ENCODE measurements at regions not wholly inside any gene's neighbourhood (a gene's known extent, or its start where the extent isn't known, plus 50 kb on each side); places are given as distances from the start of the nearest gene placed in this dataset.
"Not testable (repeated sequence)": the region's sequence is repeated elsewhere in the genome, so short reads cannot be mapped to it uniquely, and the experiment has no call there.

DNA sequence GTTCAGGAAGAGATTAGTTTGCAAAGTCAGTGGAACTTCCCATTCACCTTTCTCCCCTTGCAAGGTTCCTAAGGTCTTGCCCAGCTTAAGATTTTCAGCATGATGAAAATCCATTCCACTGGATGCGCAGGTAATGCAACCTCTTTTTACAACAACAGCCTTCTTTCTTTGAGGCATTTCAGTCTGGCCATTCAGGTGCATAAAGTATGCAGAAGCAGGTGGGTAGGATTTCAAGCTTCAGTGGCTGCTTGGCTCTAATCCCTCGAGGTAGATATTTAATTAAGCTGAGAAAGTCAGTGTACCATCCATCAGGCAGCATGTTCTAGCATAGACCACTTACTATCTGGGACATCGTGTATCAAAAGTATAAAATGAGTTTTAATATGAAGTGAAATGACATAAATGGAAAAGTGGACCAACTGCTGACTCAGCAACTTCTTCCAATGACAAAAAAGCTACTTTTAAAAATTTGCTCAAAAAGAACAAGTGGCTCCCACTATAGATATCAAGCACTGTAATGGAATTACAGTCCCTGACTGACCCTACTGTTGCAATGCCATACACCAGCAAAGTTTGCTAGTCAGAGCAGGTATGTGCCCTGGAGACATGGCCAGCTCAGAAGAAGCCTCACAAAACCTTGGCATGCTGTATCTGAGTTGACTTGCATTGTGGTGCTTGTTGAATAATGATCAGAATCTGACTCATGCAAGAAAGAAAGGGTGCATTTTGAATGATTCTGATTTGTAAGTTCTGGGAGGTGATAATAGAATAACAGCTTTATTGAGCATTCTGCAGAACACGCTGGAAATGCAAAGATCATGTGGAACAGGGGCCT lies 459.9 kb upstream of the MCTP2 start:
- no peak overlapping the region for H3K4me3 ChIP-seq (ENCODE audit: low read depth, low read length)
- DNase-seq (ENCODE audit: low read depth), result no peak
- no peak for TF ChIP-seq CTCF (IDR thresholded peaks at IDR 0.05; ENCODE audit: insufficient read depth, low read length)

DNA sequence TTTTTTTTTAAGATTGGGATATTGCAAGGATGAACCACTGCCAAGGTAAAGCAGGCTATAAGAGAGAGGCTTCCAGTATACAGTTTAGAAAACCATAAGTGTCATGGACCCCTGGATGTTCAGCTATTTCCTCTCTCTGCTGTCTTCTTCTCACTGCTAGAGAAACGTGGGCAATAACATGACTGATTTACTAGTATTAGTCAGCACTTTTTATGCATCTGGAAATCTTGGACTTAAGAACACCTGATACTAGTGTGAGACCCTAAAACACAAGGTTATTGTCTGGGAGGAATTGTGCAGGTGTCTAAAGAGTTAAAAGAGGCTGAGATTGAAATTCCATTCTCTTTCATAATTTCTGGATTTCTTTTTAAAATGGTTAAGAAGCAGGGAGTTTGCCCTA lies 460.6 kb upstream of the MCTP2 start:
- no peak overlapping the region for H3K4me3 ChIP-seq (ENCODE audit: low read depth, low read length)
- no peak for TF ChIP-seq CTCF (IDR thresholded peaks at IDR 0.05; ENCODE audit: insufficient read depth, low read length)
- no peak for DNase-seq (ENCODE audit: low read depth)

GRCh38 chr15:93762036-93762435 lies 469.3 kb upstream of the MCTP2 start:
- DNase-seq (ENCODE audit: low read depth), result no peak
- TF ChIP-seq CTCF (IDR thresholded peaks at IDR 0.05; ENCODE audit: insufficient read depth, low read length), result no peak
- no peak overlapping the region for H3K4me3 ChIP-seq (ENCODE audit: low read depth, low read length)

GRCh38 chr15:93759629-93760028 lies 471.7 kb upstream of the MCTP2 start:
- no peak for DNase-seq (ENCODE audit: low read depth)
- no peak for TF ChIP-seq CTCF (IDR thresholded peaks at IDR 0.05; ENCODE audit: insufficient read depth, low read length)
- no peak overlapping the region for H3K4me3 ChIP-seq (ENCODE audit: low read depth, low read length)

- DNase-seq (ENCODE audit: low read depth), result no peak
- H3K4me3 ChIP-seq (ENCODE audit: low read depth, low read length), result no peak overlapping the region
- no peak for TF ChIP-seq CTCF (IDR thresholded peaks at IDR 0.05; ENCODE audit: insufficient read depth, low read length)
Observed at GRCh38 chr15:93758824-93759223, 472.5 kb upstream of the MCTP2 start.

DNA sequence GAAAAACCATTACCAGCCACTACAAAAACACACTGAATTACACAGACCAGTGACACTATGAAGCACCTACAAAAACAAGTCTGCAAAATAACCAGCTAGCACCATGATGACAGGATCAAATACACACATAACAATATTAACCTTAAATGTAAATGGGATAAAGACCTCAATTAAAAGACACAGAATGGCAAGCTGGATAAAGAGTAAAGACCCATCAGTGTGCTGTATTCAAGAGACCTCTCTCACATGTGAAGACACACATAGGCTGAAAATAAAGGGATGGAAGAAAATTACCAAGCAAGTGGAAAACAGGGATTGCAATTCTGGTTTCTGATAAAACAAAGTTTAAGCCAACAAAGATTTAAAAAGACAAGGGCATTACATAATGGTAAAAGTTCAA lies 482.7 kb upstream of the MCTP2 start:
- DNase-seq (ENCODE audit: low read depth), result no peak
- no peak for TF ChIP-seq CTCF (IDR thresholded peaks at IDR 0.05; ENCODE audit: insufficient read depth, low read length)
- no peak overlapping the region for H3K4me3 ChIP-seq (ENCODE audit: low read depth, low read length)

DNA sequence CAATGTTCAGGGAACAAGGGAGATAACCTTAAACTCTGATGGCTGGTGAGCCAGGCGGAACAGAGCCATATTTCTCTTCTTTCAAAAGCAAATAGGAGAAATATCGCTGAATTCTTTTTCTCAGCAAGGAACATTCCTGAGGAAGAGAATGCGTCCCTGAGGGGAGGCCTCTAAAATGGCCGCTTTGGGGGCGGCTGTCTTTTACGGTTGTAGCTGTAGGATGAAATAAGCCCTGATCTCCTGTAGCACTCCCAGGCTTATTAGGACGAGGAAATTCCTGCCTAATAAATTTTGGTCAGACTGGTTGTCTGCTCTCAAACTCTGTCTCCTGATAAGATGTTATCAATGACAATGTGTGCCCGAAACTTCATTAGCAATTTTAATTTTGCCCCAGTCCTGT lies 496.4 kb upstream of the MCTP2 start:
- H3K4me3 ChIP-seq (ENCODE audit: low read depth, low read length); DNase-seq (ENCODE audit: low read depth): not testable (repeated sequence)
